ENCODE measurements at regions not wholly inside any gene's neighbourhood (a gene's known extent, or its start where the extent isn't known, plus 50 kb on each side); places are given as distances from the start of the nearest gene placed in this dataset.

- Histone ChIP-seq H3K36me3 (ENCODE audit: control insufficient read depth in 2 of 2, insufficient read depth in 2 of 2, low read length in 1 of 2) (no peaks in the 10 kb centered on the region), H4K20me1 (ENCODE audit: control insufficient read depth, insufficient read depth) (no peaks in the 10 kb centered on the region), H3K27me3 (replicated peaks in 1 of 2; ENCODE audit: control insufficient read depth in 2 of 2, insufficient read depth in 2 of 2, low read length in 1 of 2) (no peaks in the 10 kb centered on the region), H3K4me2 (ENCODE audit: control insufficient read depth, insufficient read depth) (no peak overlapping the region), H3K4me3 (no peak overlapping the region), H3K9me3 (replicated peaks; ENCODE audit: control insufficient read depth, insufficient read depth, low read length) (no peaks in the 10 kb centered on the region), H2AFZ (ENCODE audit: control insufficient read depth, low read depth, low read length) (no peak overlapping the region), H3K27ac (ENCODE audit: control insufficient read depth, insufficient read depth) (no peak overlapping the region), H3K79me2 (ENCODE audit: control insufficient read depth, insufficient read depth, low read length) (no peaks in the 10 kb centered on the region), H3K9ac (ENCODE audit: control insufficient read depth, insufficient read depth, low read length) (no peak overlapping the region), H3K4me1 (ENCODE audit: control insufficient read depth, insufficient read depth, low read length) (no peaks in the 10 kb centered on the region)
- POLR2A ChIA-PET, result no interaction called here
- 45% methylated on average over 1 of the region's 1 CpG for WGBS (ENCODE audit: insufficient coverage, insufficient replicate concordance, low lambda C conversion rate, missing lambda C conversion rate)
- in situ Hi-C loops (cut with MboI) (no loop called here), intact Hi-C loops (cut with micrococcal nuclease; ENCODE audit: unreplicated experiment) (no loop called here)
- no peak for FAIRE-seq
- RAD21 ChIA-PET (ENCODE audit: unreplicated experiment), result no interaction called here
- ATAC-seq, result no peak
- CTCF ChIA-PET, result no interaction called here
- TF ChIP-seq PAX8 (IDR thresholded peaks at IDR 0.05) (no peak), BMI1 (IDR thresholded peaks at IDR 0.05; ENCODE audit: borderline replicate concordance) (no peak), ATF2 (IDR thresholded peaks at IDR 0.05; ENCODE audit: low read length) (no peak), RFX5 (IDR thresholded peaks at IDR 0.05; ENCODE audit: low read depth, low read length) (no peak), CREB1 (IDR thresholded peaks at IDR 0.05; ENCODE audit: low read depth) (no peak), MTA3 (IDR thresholded peaks at IDR 0.05; ENCODE audit: borderline replicate concordance, low read length) (no peak), CTCF (IDR thresholded peaks at IDR 0.05 in 2 of 3, conservative IDR thresholded peaks at IDR 0.05 in 1 of 3; ENCODE audit: control insufficient read depth in 2 of 3, extremely low read depth in 1 of 3, insufficient read depth in 1 of 3, low read depth in 3 of 3, low read length in 3 of 3) (no peak), BRCA1 (IDR thresholded peaks at IDR 0.05; ENCODE audit: low read depth, low read length) (no peak), WRNIP1 (IDR thresholded peaks at IDR 0.05; ENCODE audit: borderline replicate concordance, low read depth, low read length) (no peak), NR2C2 (IDR thresholded peaks at IDR 0.05; ENCODE audit: borderline replicate concordance, control insufficient read depth, insufficient read length, low read depth) (no peak), ZBED1 (IDR thresholded peaks at IDR 0.05; ENCODE audit: borderline replicate concordance) (no peak), EGR1 (IDR thresholded peaks at IDR 0.05; ENCODE audit: borderline replicate concordance in 1 of 2, low read depth in 2 of 2, low read length in 2 of 2) (no peak), IRF3 (IDR thresholded peaks at IDR 0.05) (no peak)
- SMC1A ChIA-PET (ENCODE audit: uncharacterized antibody, unreplicated experiment), result no interaction called here
- DNase-seq (ENCODE audit: low read depth, low spot score), result no peak
- BruUV-seq (replicated peaks), result no TSS peak
Measured at GRCh38 chrX:129058405-129058804, 464.9 kb downstream of the SMARCA1 start.
